HG03469 (cell line): ENCODE measurements at regions not wholly inside any gene's neighbourhood (a gene's known extent, or its start where the extent isn't known, plus 50 kb on each side); places are given as distances from the start of the nearest gene placed in this dataset.

Experiments
- ATAC-seq: cut with Tn5 transposase; IDR thresholded peaks from one replicate; pipeline ENCODE4 v1.9.1; 2021; ENCODE audit warnings: mild to moderate bottlenecking, moderate library complexity, moderate number of reproducible peaks; ENCODE audit not compliant: unreplicated experiment

DNA sequence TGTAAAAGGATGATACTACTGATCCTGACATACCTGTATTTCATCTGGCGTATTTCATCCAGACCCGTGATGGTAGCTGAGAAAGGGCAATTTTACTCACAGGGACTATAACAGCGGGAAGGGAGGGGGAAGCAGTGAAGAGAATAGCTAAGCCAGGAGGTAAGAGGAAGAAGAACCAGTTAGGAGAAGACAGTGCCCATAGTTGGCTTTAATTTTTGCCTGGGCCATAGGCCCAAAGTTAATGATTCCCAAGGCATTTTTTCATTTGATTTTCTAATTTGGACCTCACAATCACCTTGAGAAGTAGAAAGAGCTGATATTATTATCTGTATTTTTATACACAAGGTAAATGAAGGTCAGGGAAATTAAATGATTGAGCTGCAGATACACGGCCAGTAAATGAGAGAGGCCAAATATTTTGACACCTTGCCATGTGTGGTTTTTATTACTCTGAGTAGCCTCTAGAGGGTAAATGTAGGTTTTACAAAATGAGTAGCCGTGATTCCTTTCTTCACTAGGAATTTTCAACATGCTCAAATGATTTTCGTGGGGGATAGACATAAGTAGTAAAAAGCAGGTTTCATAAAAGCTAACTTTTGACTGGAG is 382.2 kb downstream of the FUT8 start:
- ATAC-seq: no peak

GRCh38 chr14:65798216-65798615 is 385.7 kb downstream of the FUT8 start:
- ATAC-seq: no peak

GRCh38 chr14:65800694-65801093 is 388.2 kb downstream of the FUT8 start:
- no peak for ATAC-seq

DNA sequence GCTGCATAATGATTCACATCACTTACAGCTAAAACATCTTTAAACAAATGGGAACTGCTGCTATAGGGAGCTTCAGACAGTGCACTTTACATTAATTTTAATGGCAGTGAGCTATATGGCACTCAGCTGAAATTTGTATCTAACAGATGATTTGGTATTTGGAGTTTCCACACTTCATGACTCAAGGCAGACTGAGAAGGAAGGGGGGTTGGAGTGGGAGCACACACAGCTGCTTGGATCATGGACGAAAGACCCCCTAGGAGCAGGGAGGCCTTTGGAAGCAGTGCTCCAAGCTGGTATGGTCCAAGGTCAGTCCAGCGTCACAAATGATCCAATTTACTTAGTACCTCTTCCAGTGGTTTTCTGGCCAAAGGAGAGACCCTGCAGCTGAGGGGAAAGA is 389.7 kb downstream of the FUT8 start:
- ATAC-seq: no peak

DNA sequence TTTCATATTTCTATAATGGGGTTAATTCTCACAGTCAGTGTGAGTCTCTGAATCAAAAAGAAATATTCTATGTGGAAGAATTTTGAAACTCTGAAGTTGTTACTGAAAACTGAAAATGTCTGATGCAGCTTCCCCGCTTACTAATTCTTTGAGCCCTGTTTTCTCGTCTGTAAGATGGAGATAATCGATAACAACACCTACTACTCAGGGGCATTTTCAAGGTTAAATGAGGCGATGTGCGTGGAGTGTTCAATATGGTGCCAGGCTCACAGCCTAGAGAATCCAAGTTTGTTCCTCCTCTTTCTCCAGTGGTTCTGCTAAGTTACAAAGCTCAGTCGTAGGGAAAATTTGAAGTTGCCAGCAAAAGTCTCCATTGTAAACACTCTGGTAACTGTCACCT is 391.4 kb downstream of the FUT8 start:
- ATAC-seq: no peak

DNA sequence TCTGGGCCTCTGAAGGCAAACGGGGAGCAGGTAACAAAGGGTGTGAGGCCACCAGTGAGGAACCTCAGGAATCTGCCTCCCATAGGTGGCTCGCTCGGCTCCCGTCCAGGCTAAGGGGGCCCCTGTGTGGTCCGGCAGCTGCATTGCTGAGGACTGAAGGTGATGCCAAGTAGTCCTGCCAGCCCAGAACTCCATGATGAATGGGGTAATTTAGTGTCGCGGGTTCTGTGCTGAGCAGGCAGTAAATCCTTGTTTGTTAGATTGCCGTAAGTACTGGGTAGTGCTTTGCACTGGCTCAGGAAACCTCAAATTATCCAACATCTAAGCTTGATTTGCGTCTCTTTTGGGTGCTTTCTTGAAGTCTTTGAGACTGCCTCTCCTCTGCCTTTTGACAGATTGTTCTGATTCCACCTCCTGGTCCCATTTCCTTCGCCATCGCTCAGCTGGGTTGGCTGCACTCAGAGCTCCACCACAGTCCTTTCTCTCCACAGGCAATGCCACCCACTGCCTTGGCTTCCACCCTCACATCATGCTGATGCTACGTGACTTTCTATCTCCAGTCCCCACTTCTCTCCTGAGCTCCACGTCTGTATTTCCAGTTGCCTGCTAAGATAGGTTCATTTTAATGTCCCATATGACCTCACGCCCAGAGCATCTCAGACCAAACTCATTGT is 392.0 kb downstream of the FUT8 start:
- no peak for ATAC-seq

DNA sequence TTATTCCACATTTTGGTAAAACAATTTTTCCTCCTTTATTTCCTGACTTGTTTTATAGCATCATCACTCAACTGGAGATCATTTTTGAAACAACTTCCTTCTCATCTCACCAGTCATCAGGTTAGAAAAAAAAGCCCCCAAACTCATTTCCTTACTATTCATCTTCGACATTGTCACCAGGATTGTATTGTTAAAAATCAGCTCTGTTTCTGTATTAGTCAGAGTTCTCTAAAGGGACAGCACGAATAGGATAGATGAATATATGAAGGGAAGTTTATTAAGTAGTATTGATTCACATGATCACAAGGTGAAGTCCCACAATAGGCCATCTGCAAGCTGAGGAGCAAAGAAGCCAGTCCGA is 392.6 kb downstream of the FUT8 start:
- no peak for ATAC-seq

DNA sequence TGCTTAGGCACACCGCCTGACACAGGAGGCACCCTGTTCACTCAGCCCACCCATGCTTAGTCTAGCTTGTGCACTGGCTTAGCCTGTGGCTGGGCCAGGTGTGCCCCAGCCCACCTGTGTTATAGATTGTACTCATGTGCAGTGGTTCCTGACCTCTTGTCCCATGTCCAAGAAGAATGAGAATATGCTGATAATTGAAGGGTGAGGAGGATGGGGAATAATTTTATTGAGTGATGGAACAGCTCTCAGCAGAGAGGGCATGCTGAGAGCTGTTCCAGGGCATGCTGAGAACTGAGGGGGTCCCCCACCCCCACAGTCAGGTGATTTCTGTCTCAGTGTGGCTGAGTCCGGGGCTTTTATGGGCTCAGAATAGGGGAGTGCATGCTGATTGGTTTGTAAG is 395.9 kb downstream of the FUT8 start:
- no peak for ATAC-seq

DNA sequence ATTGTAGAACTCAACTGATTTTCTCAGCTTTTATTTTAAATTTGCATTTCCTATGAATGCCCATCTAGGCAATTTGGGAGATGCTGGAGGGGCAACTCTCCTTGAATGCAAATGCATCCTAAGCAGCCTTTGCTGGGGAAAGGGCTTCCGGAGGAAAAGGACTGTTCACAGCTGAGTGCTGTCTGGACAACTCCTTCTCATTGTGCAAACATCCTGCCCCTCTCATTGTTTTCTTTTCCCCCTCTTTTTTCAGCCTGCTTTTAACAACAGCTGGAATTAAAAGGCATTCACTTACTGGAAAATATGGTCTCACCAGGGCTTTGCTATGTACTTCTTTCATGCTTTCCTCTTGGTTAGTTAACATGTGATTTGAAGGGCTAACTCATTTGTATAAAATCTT is 397.8 kb downstream of the FUT8 start:
- no peak for ATAC-seq

DNA sequence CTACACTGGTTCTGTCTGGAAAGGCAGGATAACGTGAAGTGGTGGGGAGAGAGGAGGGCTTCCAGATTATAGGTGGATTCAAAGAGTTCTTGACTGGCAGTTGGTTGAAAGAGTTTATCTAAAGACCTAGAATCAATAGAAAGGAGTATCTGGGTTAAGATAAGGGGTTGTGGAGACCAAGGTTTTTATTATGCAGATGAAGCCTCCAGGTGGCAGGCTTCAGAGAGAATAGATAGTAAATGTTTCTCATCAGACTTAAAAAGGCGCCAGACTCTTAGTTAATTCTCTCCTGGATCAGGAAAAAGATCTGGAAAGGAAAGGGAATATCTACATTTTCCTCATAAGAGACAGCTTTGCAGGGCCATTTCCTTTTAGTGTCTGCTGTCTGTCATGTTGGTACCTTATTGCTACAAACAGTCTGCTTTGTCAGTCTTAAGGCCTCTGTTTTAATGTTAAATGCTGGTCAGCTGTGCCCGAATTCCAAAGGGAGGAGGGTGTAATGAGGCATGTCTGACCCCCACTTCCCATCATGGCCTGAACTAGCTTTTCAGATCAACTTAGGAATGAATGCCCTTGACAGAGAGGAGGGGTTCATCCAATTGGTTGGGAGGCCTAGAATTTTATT is 401.3 kb downstream of the FUT8 start:
- ATAC-seq: no peak

DNA sequence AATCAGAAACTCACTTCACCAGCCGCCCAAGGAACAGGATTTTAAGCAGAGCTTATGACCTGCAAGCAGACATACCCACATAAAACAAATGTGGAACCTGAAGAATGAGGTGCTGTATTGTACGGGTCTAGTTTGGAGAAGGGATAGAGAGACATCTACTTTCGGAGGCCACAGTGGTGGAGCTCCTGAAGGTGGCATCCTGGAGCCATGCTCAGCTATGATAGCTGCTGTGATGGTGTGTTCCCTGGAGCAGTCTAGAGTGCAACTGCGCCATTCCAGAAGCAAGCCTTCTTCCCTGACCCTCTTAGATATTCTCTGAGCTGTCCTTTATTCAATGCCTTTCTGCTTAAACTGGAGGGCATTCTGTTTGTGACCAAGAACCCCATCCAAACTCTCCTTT is 402.6 kb downstream of the FUT8 start:
- ATAC-seq: no peak

GRCh38 chr14:65817011-65817410 is 404.5 kb downstream of the FUT8 start:
- ATAC-seq: no peak

GRCh38 chr14:65819569-65819968 is 407.0 kb downstream of the FUT8 start:
- ATAC-seq: no peak

DNA sequence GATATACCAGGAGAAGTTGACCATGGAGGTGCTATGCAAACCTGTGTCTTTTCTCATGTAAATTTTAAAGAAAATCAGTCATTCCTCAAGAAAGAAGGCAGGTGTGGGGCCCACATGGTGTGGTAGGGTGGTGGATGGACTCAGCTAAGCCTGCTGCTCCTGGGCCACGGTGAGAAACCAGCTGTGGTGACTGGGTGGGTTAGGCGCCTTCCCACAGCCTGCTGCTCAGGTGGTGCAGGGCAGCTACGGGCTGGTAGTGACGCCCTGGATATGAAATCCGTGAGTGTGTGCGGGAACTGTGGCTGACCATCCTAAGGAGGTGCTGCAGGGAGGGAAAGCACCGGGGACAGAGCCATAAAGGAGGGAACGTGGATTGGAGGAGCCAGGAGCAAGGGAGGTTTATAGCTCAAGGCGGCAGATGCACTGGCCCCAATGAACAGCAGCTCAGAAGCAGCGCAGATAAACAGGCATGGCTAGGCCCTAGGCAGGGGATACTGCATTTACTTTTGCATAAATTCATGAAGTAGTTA is 408.8 kb downstream of the FUT8 start:
- no peak for ATAC-seq

DNA sequence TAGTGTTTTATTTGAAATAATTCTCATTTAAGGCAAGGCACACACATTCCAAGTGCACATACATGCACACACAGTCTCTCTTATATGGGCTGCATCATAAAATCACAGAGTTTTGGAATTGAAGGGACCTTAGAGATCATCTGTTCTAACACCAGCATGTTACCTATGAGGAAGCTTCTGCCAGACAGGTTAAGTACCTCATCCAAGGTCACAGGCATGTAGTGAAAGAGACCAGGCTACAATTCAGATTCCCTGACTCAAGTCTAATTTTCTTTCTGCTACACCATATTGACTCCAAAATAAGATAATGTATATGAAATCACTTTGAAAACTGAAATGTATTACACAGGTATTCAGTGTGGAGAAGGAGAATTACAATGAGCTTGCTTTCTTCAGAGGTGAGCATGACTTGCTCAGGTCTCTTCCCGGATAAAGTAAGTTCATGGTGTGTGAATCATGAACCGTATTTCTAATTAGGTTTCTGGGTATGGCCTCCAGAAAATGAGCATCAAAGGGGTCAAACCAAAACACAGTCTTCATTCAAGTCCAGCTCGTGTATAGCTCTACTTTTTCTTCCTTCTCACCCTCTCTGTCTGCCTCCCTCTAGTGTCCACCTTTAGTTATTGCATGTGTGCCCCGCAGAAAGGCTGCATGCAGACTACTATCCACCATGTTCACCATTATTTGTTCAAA is 411.9 kb downstream of the FUT8 start:
- peak; percentile 54 for ATAC-seq

DNA sequence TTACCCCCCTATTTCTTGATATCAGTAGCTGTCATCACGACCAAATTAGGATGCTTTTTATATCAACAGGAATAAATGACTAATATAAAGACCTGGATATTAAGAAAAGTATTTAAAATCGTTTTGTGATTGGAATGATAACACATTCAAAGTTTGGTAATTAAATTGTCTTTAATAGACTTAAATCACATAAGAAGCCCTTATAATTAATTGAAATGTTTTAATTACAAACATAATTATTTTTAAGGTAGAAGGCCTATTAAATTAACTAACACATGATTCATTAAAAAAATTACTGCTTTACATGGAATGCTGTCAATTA is 412.4 kb downstream of the FUT8 start:
- ATAC-seq: no peak

GRCh38 chr14:65826946-65827345 is 414.4 kb downstream of the FUT8 start:
- ATAC-seq: no peak

DNA sequence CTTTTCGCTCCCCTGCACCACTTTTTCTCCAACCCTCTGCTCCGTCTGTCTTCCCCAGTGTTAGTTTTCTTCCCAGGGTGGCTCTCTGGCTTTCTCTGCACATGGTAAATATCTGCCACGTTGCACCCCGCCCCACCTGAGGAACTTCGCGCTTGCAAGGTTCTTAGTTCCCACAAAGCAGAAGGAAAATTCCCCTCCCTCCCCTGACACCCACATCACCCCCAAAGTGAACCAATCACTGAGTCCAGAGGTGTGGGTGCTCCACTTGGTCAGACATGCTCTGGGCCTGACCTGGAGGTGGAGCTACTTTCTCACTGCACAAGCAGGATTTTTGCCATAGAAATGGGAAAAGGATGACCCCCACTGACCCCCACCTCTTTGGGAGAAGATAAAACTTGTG is 415.0 kb downstream of the FUT8 start:
- ATAC-seq: no peak

GRCh38 chr14:65828396-65828795 is 415.9 kb downstream of the FUT8 start:
- no peak for ATAC-seq

- ATAC-seq: no peak
These were observed 420.1 kb downstream of the FUT8 start for GRCh38 chr14:65832431-65833266.

DNA sequence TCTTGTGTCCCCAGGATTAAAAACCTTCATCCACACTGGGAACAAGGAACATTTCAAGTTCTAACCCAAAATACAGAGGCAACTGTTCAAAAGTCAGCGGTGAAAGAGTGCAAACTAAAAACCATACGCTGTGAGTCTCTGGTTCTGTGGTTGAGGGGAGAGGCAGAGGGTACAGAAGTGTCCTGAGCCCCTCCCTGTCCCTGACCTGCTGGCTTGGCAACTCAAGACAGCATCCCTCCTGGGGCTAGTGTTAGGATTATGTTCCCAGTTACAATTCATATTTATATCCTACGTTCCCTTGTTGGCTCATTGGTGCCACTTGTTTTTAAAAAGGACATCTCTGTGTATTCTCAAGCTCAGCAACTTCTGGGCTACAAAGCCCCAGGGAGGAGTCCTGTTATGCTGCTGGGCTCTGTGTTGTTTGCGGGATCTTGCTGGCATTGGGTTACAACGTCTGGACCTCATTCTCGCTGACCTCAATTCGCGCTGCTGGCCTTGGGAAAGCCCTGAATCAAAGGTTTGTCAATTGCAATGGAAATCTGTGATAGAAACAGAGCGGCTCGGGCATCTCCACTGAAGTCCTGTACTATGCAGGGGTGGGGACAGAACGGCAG is 420.8 kb downstream of the FUT8 start:
- ATAC-seq: no peak
